Keratinocyte (primary cell): ENCODE measurements at regions not wholly inside any gene's neighbourhood (a gene's known extent, or its start where the extent isn't known, plus 50 kb on each side); places are given as distances from the start of the nearest gene placed in this dataset.

Experiments
- DNase-seq: peaks from one replicate; pipeline ENCODE4 v3.0.0-alpha.2; 2011; ENCODE audit warnings: low read depth, missing footprints, low spot score
- FAIRE-seq: peaks from 2 replicates; lab custom pipeline; 2011; peaks lifted over from hg19 to GRCh38; lab: Jason Lieb, UNC
- H2AFZ ChIP-seq: 2 replicates; pipeline ENCODE4 v1.6.0; 2012; ENCODE audit warnings: low read length, control low read depth, inconsistent platforms; ENCODE audit not compliant: control insufficient read depth
- H3K27ac ChIP-seq: 2 replicates; pipeline ENCODE4 v1.5.1; 2011; ENCODE audit warnings: low read length; ENCODE audit not compliant: control insufficient read depth, insufficient read depth
- H3K27me3 ChIP-seq: 3 replicates; pipeline ENCODE4 v1.6.0; 2011; ENCODE audit warnings: low read length; ENCODE audit not compliant: control insufficient read depth, insufficient read depth; ENCODE audit errors: extremely low read depth
- H3K36me3 ChIP-seq, 2 experiments: 2 replicates in 1 of 2; 3 replicates in 1 of 2; pipeline ENCODE4 v1.5.1; 2011; ENCODE audit warnings: low read length in 2 of 2, mild to moderate bottlenecking in 1 of 2; ENCODE audit not compliant: control insufficient read depth in 2 of 2, insufficient read depth in 2 of 2; ENCODE audit errors: extremely low read depth in 1 of 2
- H3K4me1 ChIP-seq: 3 replicates; pipeline ENCODE4 v1.5.1; 2011; ENCODE audit warnings: low read length; ENCODE audit not compliant: control insufficient read depth, insufficient read depth; ENCODE audit errors: extremely low read depth
- H3K4me2 ChIP-seq: 3 replicates; pipeline ENCODE4 v1.6.0; 2011; ENCODE audit warnings: low read depth, low read length; ENCODE audit not compliant: control insufficient read depth, insufficient read depth; ENCODE audit errors: extremely low read depth
- H3K4me3 ChIP-seq, 3 experiments: fragments of 200-600 bp in 1 of 3; sonication (generic) in 1 of 3; 2 replicates in 2 of 3; 3 replicates in 1 of 3; pipeline ENCODE4 v1.5.1; 2011 to 2016; ENCODE audit warnings: low read length in 3 of 3, mild to moderate bottlenecking in 3 of 3, control low read depth in 2 of 3, inconsistent platforms in 1 of 3, low read depth in 1 of 3, mixed read lengths in 1 of 3, mixed run types in 1 of 3, moderate library complexity in 1 of 3; ENCODE audit not compliant: control insufficient read depth in 2 of 3, insufficient read depth in 2 of 3; ENCODE audit errors: extremely low read depth in 1 of 3
- H3K79me2 ChIP-seq: 2 replicates; pipeline ENCODE4 v1.6.0; 2012; ENCODE audit warnings: low read length; ENCODE audit not compliant: control insufficient read depth, insufficient read depth
- H3K9ac ChIP-seq: 3 replicates; pipeline ENCODE4 v1.6.0; 2011; ENCODE audit warnings: low read length; ENCODE audit not compliant: control insufficient read depth, insufficient read depth; ENCODE audit errors: extremely low read depth
- H3K9me1 ChIP-seq: 3 replicates; pipeline ENCODE4 v1.6.0; 2011; ENCODE audit warnings: low read length; ENCODE audit not compliant: control insufficient read depth, insufficient read depth; ENCODE audit errors: extremely low read depth
- H3K9me3 ChIP-seq: 2 replicates; pipeline ENCODE4 v1.5.1; 2012; ENCODE audit warnings: low read depth, low read length; ENCODE audit not compliant: control insufficient read depth
- H4K20me1 ChIP-seq: 3 replicates; pipeline ENCODE4 v1.6.0; 2011; ENCODE audit warnings: low read length; ENCODE audit not compliant: control insufficient read depth, insufficient read depth; ENCODE audit errors: extremely low read depth
- CTCF ChIP-seq, 3 experiments: IDR thresholded peaks in 1 of 3; conservative IDR thresholded peaks in 1 of 3; optimal IDR thresholded peaks in 1 of 3; 2 replicates in 2 of 3; 3 replicates in 1 of 3; pipeline versions ENCODE3 to v1.5.1; 2011; ENCODE audit warnings: low read length in 3 of 3, mild to moderate bottlenecking in 3 of 3, moderate library complexity in 2 of 3, control low read depth in 1 of 3, inconsistent platforms in 1 of 3; ENCODE audit not compliant: insufficient read depth in 2 of 3; ENCODE audit errors: extremely low read depth in 1 of 3
- EZH2 ChIP-seq: IDR thresholded peaks from one replicate; pipeline ENCODE4 v1.6.1; 2012; ENCODE audit warnings: inconsistent platforms, mild to moderate bottlenecking, low read length, moderate library complexity
- dilution Hi-C: fragments of 300-500 bp; cut with MboI; formaldehyde crosslinking; loops from one replicate; pipeline ENCODE4 v1.7.0; 2020; ENCODE audit warnings: low sequenced_read_pairs; ENCODE audit not compliant: extremely low pct_ligation_motif_present

- Histone ChIP-seq H3K4me3 (no peak overlapping the region), H3K4me2 (no peak overlapping the region), H2AFZ (no peak overlapping the region), H3K9me1 (no peaks in the 10 kb centered on the region), H4K20me1 (no peaks in the 10 kb centered on the region), H3K79me2 (no peaks in the 10 kb centered on the region), H3K9me3 (no peaks in the 10 kb centered on the region), H3K36me3 (no peaks in the 10 kb centered on the region), H3K9ac (no peak overlapping the region), H3K4me1 (no peaks in the 10 kb centered on the region), H3K27me3 (no peaks in the 10 kb centered on the region), H3K27ac (no peak overlapping the region)
- FAIRE-seq (peak; percentile 36), DNase-seq (no peak)
- dilution Hi-C loops, result no loop called here
- TF ChIP-seq CTCF (optimal IDR thresholded peaks at IDR 0.05 in 1 of 3, IDR thresholded peaks at IDR 0.05 in 1 of 3, conservative IDR thresholded peaks at IDR 0.05 in 1 of 3; ENCODE audit: extremely low read depth in 1 of 3, insufficient read depth in 2 of 3, low read length in 3 of 3) (no peak), EZH2 (no peak)
Measured at GRCh38 chr13:48181482-48182145, 51.4 kb upstream of the ITM2B start.

GRCh38 chr13:48178126-48178525 is 54.9 kb upstream of the ITM2B start:
- H3K27ac ChIP-seq, result no peak overlapping the region
- H3K9ac ChIP-seq, result no peak overlapping the region
- DNase-seq, result no peak
- no peak overlapping the region for H3K4me3 ChIP-seq
- no peak for FAIRE-seq
- no peak for TF ChIP-seq CTCF (optimal IDR thresholded peaks at IDR 0.05 in 1 of 3, IDR thresholded peaks at IDR 0.05 in 1 of 3, conservative IDR thresholded peaks at IDR 0.05 in 1 of 3; ENCODE audit: extremely low read depth in 1 of 3, insufficient read depth in 2 of 3, low read length in 3 of 3)
- TF ChIP-seq EZH2, result no peak
- H3K4me1 ChIP-seq, result no peaks in the 10 kb centered on the region
- H3K27me3 ChIP-seq, result no peaks in the 10 kb centered on the region
- dilution Hi-C loops, result no loop called here
- no peak overlapping the region for H2AFZ ChIP-seq
- no peak overlapping the region for H3K4me2 ChIP-seq
- H3K9me1 ChIP-seq, result no peaks in the 10 kb centered on the region
- H3K9me3 ChIP-seq, result no peaks in the 10 kb centered on the region
- no peaks in the 10 kb centered on the region for H3K36me3 ChIP-seq
- no peaks in the 10 kb centered on the region for H4K20me1 ChIP-seq
- H3K79me2 ChIP-seq, result no peaks in the 10 kb centered on the region
